Urothelium cell line (cell line): ENCODE measurements at regions not wholly inside any gene's neighbourhood (a gene's known extent, or its start where the extent isn't known, plus 50 kb on each side); places are given as distances from the start of the nearest gene placed in this dataset.
A peak's percentile ranks its signal among the peaks of the same experiment; 100 is the strongest.
"Not testable (repeated sequence)": the region's sequence is repeated elsewhere in the genome, so short reads cannot be mapped to it uniquely, and the experiment has no call there.

ENCODE experiments used
- DNase-seq: peaks from one replicate; pipeline ENCODE4 v3.0.0; 2011; ENCODE audit warnings: low spot score, mixed read lengths
- FAIRE-seq: peaks from 2 replicates; lab custom pipeline; 2011; peaks lifted over from hg19 to GRCh38; lab: Jason Lieb, UNC

DNA sequence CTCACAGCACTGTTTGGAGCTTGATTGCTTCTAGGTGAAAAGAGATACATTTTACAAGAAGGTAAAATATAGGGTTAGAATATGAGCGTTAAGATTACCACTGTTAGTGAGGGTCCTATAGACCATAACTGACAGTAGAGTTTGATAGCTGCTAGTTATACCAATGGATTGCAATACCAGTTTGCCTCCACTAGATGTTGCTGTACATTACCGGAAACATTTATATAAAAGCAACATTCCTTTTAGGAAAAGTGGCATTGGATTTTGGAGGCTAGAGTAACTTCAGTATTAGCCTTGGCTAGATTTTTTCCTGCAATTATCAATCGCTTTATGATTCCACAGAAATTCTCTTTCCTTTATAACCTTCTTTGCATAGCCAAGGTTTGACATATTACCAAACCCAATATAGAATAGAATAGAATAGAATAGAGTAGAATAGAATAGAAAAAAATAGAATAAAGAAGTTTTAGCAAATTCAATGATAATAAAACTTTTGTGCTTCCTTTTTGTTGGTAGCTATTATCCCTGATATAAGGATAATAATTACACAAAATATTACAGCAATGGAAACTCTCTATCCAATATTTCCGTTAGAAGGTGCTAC lies 1093.6 kb upstream of the ALCAM start:
- DNase-seq: peak; percentile 19
- no peak for FAIRE-seq

- no peak for DNase-seq
- no peak for FAIRE-seq
These were observed 1091.5 kb upstream of the ALCAM start for GRCh38 chr3:104275199-104275598.

GRCh38 chr3:104279617-104280016 lies 1087.1 kb upstream of the ALCAM start:
- DNase-seq (peak; percentile 26), FAIRE-seq (no peak)

GRCh38 chr3:104281713-104282112 lies 1085.0 kb upstream of the ALCAM start:
- no peak for FAIRE-seq
- no peak for DNase-seq

GRCh38 chr3:104286645-104287044 lies 1080.1 kb upstream of the ALCAM start:
- FAIRE-seq (no peak), DNase-seq (no peak)

DNA sequence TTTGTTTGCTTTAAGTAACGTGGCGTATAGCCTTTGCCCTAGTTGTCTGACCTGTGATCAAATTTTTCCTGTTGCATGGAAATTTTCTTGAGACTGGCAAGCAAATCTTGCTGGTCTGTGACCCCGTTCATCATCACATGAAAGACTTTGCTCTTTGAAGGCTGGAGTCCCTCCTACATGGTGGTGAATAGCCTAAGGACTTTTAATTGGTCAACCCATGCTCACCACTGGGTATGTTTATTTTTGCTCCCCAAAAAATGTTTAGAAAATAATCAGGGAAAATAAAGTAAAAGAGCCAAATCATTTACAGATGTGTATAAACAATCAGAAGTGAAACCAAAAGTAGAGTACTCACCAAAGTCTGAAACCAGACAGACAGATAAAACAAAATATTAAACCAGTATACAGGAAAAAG lies 1075.3 kb upstream of the ALCAM start:
- FAIRE-seq (no peak), DNase-seq (no peak)

DNA sequence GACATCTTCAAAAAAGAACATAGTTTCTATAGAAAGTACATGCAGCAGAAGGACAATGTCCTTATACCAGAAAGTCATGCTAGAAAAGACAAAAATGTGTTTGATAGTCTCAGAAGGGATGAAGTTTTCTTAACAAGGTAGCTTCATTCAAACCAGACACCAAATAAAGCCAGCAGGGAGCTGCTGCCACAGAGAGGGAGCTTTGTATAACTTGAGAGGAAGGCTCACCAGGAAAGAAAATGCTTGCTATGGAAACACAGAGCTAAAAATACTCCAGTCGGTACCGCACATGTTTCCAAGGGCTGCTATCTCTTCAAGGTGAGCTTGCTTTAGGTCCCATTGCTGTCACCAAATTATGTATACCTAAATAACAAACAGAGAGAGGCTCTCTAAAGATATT lies 1074.8 kb upstream of the ALCAM start:
- no peak for FAIRE-seq

GRCh38 chr3:104297617-104298016 lies 1069.1 kb upstream of the ALCAM start:
- FAIRE-seq (no peak), DNase-seq (no peak)

More for the DNA sequence above, 1074.8 kb upstream of the ALCAM start:
- DNase-seq: peak; percentile 7

DNA sequence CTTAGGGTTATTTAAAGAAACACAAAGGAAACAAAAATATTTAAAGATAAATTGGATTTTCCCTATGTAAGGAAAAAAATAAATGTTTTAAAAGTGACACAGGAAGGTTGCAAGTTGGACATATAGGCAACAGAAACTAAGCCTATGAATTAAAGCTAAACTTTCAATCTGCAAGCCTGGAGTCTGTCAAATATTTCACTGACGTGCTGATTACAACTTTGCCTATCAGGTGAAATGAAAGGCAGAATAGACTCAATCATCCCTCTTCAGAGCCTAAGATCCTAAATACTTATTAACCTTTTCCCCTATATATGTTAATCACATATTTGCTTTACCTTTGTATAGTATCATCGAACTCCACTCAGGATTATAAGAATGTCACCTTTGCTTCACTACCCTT lies 1068.0 kb upstream of the ALCAM start:
- FAIRE-seq (no peak), DNase-seq (no peak)

DNA sequence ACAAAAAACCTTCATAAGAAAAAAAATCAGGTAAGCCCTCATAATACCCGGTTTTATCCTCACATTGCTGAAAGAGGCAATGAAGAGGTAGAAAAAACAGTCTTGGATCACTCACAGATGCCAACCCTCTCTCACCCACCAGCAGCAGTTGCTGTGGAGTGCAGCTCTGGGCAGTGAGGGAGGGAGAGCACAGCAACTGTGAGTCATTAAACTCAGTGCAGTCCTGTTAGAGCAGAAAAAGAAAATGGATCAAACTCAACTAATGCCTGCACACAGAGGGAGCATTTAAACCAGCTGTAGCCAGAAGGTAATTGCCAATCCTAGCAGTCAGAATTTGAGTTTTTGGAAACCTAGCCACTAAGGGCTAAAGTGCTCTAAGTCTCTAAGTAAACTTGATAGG lies 1050.6 kb upstream of the ALCAM start:
- no peak for FAIRE-seq
- DNase-seq: no peak

- no peak for DNase-seq
- FAIRE-seq: peak; percentile 32
These were observed 1043.5 kb upstream of the ALCAM start for GRCh38 chr3:104323226-104323625.

DNA sequence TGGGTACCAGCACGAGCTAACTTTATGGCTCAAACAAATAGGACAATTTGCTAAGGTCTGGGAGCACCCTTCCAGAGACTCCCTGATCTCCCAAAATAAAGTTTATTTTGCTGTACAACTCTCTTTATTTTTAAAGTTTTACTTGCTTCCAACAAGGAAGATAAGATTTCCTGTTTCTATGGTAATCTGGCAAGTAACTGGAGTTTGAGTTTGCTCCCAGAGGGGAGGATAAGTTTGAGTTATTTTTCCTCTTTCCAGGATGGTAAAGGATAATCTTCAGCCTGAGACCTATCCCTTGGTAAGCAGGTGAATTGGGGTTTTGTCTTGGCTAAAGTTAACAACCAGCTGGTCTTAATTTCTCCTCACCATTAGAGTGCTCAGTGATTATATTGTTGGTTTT lies 1019.4 kb upstream of the ALCAM start:
- FAIRE-seq (no peak), DNase-seq (no peak)

DNA sequence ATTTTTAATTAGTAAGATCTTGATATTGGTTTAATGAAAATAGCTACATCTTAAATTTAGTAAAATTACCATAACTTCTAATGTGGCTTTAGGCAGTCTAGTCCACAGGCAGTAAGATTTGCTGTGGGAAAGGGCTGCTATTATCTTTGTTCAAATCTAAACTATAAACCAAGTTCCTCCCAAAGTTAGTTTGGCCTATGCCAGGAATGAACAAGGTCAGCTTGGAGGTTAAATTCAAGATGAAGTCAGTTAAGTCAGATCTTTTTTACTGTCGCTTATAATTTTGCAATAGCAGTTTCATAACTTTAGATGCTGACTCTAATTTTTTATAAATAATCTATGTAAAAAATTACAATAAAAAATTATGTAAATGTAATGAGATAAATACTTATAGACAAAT lies 1016.9 kb upstream of the ALCAM start:
- DNase-seq (no peak), FAIRE-seq (no peak)

DNA sequence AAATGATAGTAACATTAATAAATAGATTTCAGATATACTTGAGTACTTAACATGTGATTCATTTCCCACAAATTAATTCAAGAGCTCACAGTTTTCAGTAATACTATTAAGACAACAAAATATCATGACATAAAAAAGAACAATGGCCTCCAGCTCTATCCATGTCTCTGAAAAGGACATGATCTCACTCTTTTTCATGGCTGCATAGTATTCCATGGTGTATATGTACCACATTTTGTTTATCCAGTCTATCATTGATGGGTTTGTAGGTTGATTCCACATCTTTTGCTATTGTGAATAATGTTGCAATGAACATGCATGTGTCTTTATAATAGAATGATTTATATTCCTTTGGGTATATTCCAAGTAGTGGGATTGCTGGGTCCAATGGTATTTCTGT lies 1012.8 kb upstream of the ALCAM start:
- FAIRE-seq: no peak
- no peak for DNase-seq

GRCh38 chr3:104359546-104359945 lies 1007.2 kb upstream of the ALCAM start:
- peak; percentile 46 for DNase-seq
- no peak for FAIRE-seq

- DNase-seq (no peak), FAIRE-seq (no peak)
These were observed 1006.7 kb upstream of the ALCAM start for GRCh38 chr3:104360038-104360437.

GRCh38 chr3:104361748-104362147 lies 1005.0 kb upstream of the ALCAM start:
- not testable (repeated sequence) for DNase-seq, FAIRE-seq

DNA sequence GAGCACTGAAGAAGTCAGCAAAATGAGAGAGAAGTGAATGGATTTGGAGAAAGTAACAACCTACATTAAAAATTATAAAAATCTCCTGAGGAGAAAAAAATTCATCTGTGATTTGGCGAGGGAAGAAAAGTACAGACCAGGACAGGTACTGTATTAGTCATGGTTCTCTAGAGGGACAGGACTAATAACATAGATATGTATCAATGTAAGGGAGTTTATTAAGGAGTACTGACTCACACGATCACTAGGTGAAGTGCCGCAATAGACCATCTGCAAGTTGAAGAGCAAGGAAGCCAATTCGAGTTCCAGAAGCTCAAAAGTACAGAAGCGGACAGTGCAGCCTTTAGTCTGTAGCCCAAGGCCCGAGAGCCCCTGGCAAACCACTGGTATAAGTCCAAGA lies 1004.4 kb upstream of the ALCAM start:
- no peak for FAIRE-seq
- no peak for DNase-seq

DNA sequence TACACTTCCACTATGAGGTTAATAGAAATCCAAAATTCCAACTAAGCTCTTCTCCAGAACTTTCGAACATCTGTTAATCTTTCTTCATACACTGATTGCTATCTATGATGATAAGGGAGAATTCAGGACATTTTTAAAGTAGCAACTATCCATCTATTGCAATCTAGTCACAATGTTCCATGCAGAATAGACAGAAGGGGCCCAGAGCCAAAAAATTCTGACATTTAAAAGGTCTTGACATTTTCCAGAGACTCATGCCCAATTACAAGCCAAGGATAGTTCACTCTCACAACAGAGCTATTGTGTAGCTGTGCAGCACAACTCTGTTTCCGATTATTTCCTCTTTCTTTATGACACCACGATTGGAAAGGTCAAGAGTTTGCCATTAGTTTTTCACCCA lies 999.7 kb upstream of the ALCAM start:
- no peak for DNase-seq
- no peak for FAIRE-seq

DNA sequence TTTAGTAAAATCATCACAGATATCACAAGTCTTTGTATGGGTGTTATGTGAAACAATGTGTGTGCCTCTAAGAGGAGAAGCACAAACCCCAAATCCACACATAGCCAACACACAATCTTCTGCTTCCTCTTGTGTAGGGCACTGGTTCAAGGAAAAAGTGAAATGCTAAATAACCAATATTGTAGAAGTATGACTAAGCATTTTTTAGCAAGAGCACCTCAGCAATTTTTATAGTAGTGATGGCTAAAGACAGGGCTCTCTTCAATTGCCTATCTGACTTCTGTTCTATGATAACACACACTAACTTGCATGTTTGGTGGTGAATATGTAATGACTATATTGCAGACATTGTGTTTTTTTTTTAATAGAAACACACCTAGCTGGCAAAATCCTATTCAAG lies 997.9 kb upstream of the ALCAM start:
- no peak for FAIRE-seq
- no peak for DNase-seq

DNA sequence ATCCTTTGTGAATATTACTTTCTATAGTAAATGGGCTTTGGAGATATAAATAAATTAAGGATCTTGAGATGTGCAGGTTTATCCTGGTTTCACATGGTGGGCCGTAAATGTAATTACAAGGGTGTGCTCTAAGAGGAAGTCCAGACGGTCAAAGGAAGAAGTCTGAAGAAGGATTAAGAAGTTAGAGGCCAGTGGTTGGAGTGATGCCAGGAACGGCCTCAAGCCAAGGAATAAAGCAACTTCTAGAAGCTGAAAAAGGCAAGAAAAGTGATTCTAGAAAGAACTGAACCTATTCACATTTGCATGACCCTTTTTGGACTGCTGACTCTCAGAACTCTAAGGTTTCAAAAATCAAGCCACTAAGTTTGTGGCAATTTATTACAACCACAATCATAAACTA lies 981.3 kb upstream of the ALCAM start:
- DNase-seq: no peak
- FAIRE-seq: no peak

GRCh38 chr3:104388619-104389018 lies 978.1 kb upstream of the ALCAM start:
- DNase-seq: no peak
- no peak for FAIRE-seq

- DNase-seq (no peak), FAIRE-seq (no peak)
These were observed 974.4 kb upstream of the ALCAM start for GRCh38 chr3:104392327-104392726.
